H9 (cell line): ENCODE measurements at regions not wholly inside any gene's neighbourhood (a gene's known extent, or its start where the extent isn't known, plus 50 kb on each side); places are given as distances from the start of the nearest gene placed in this dataset.

Experiments
- DNase-seq: peaks from one replicate; pipeline ENCODE4 v3.0.0-alpha.2; 2017
- H2AFZ ChIP-seq: one replicate; pipeline ENCODE4 v1.6.1; 2013; ENCODE audit warnings: mild to moderate bottlenecking, low read length, control low read depth, moderate library complexity
- H2AK5ac ChIP-seq: 2 replicates; pipeline ENCODE4 v1.6.1; 2013; ENCODE audit warnings: low read length, control low read depth, mixed read lengths; ENCODE audit not compliant: insufficient read length
- H2BK120ac ChIP-seq: one replicate; pipeline ENCODE4 v1.6.1; 2013; ENCODE audit warnings: low read depth, mild to moderate bottlenecking, low read length, control low read depth, inconsistent platforms; ENCODE audit not compliant: poor library complexity, severe bottlenecking
- H2BK12ac ChIP-seq: 2 replicates; pipeline ENCODE4 v1.6.1; 2013; ENCODE audit warnings: low read length, control low read depth, mixed read lengths, low read depth; ENCODE audit not compliant: insufficient read length
- H2BK15ac ChIP-seq: 2 replicates; pipeline ENCODE4 v1.6.1; 2013; ENCODE audit warnings: low read depth, low read length, control low read depth
- H2BK20ac ChIP-seq: one replicate; pipeline ENCODE4 v1.6.1; 2013; ENCODE audit warnings: low read depth, mild to moderate bottlenecking, low read length, control low read depth, inconsistent platforms; ENCODE audit not compliant: poor library complexity, severe bottlenecking
- H2BK5ac ChIP-seq: 2 replicates; pipeline ENCODE4 v1.6.1; 2013; ENCODE audit warnings: low read length, control low read depth, mixed read lengths; ENCODE audit not compliant: insufficient read length
- H3K14ac ChIP-seq: 2 replicates; pipeline ENCODE4 v1.6.1; 2013; ENCODE audit warnings: low read length, control low read depth; ENCODE audit not compliant: insufficient read depth
- H3K18ac ChIP-seq: 2 replicates; pipeline ENCODE4 v1.6.1; 2013; ENCODE audit warnings: low read depth, mild to moderate bottlenecking, mixed read lengths, low read length, control low read depth; ENCODE audit not compliant: insufficient read length
- H3K23ac ChIP-seq: 2 replicates; pipeline ENCODE4 v1.6.1; 2013; ENCODE audit warnings: low read length, control low read depth, mixed read lengths, low read depth; ENCODE audit not compliant: insufficient read length
- H3K23me2 ChIP-seq: 2 replicates; pipeline ENCODE4 v1.6.1; 2013; ENCODE audit warnings: low read depth, mild to moderate bottlenecking, mixed read lengths, low read length, control low read depth; ENCODE audit not compliant: insufficient read length, poor library complexity, severe bottlenecking
- H3K27ac ChIP-seq: 2 replicates; pipeline ENCODE4 v1.5.1; 2013; ENCODE audit warnings: low read length, control low read depth, mixed read lengths, low read depth; ENCODE audit not compliant: insufficient read length
- H3K27me3 ChIP-seq: 2 replicates; pipeline ENCODE4 v1.6.1; 2013; ENCODE audit warnings: low read length, control low read depth, inconsistent platforms; ENCODE audit not compliant: insufficient read depth
- H3K4ac ChIP-seq: 2 replicates; pipeline ENCODE4 v1.6.1; 2013; ENCODE audit warnings: low read depth, mild to moderate bottlenecking, control low read depth, inconsistent platforms, low read length, moderate library complexity
- H3K4me1 ChIP-seq: 2 replicates; pipeline ENCODE4 v1.6.1; 2013; ENCODE audit warnings: low read length, control low read depth, inconsistent platforms; ENCODE audit not compliant: insufficient read depth
- H3K4me2 ChIP-seq: 2 replicates; pipeline ENCODE4 v1.6.1; 2013; ENCODE audit warnings: low read length, control low read depth, mixed read lengths; ENCODE audit not compliant: insufficient read length, insufficient read depth
- H3K56ac ChIP-seq: 2 replicates; pipeline ENCODE4 v1.6.1; 2013; ENCODE audit warnings: low read depth, mild to moderate bottlenecking, mixed read lengths, low read length, control low read depth; ENCODE audit not compliant: insufficient read length
- H3K79me1 ChIP-seq: 2 replicates; pipeline ENCODE4 v1.6.1; 2013; ENCODE audit warnings: low read depth, mild to moderate bottlenecking, moderate library complexity, low read length, control low read depth, inconsistent platforms; ENCODE audit not compliant: insufficient read depth, poor library complexity, severe bottlenecking
- H3K79me2 ChIP-seq: 2 replicates; pipeline ENCODE4 v1.6.1; 2013; ENCODE audit warnings: low read length, control low read depth, inconsistent platforms; ENCODE audit not compliant: insufficient read depth
- H3K9ac ChIP-seq: 2 replicates; pipeline ENCODE4 v1.6.1; 2013; ENCODE audit warnings: low read length, control low read depth, mixed read lengths; ENCODE audit not compliant: insufficient read length; ENCODE audit errors: extremely low read depth
- H3K9me3 ChIP-seq: one replicate; pipeline ENCODE4 v1.6.1; 2013; ENCODE audit warnings: low read depth, low read length, inconsistent platforms; ENCODE audit not compliant: control insufficient read depth
- H3T11ph ChIP-seq: one replicate; pipeline ENCODE4 v1.6.1; 2013; ENCODE audit warnings: mild to moderate bottlenecking, low read length, control low read depth, inconsistent platforms
- H4K20me1 ChIP-seq: one replicate; pipeline ENCODE4 v1.6.1; 2013; ENCODE audit not compliant: control insufficient read depth, insufficient read length, insufficient read depth
- H4K5ac ChIP-seq: 2 replicates; pipeline ENCODE4 v1.6.1; 2013; ENCODE audit warnings: low read depth, mild to moderate bottlenecking, mixed read lengths, low read length, control low read depth; ENCODE audit not compliant: insufficient read length
- H4K8ac ChIP-seq: replicated peaks from 2 replicates; pipeline ENCODE4 v1.6.1; 2013; ENCODE audit warnings: low read length, control low read depth, mixed read lengths, low read depth; ENCODE audit not compliant: insufficient read length
- H4K91ac ChIP-seq: 2 replicates; pipeline ENCODE4 v1.6.1; 2013; ENCODE audit warnings: low read depth, mild to moderate bottlenecking, moderate library complexity, mixed read lengths, low read length, control low read depth; ENCODE audit not compliant: insufficient read length
- H3K27ac Mint-ChIP-seq, 3 experiments: 2 replicates in 2 of 3; 3 replicates in 1 of 3; pipeline ENCODE4 v1.8.0; 2020 to 2021; ENCODE audit warnings: mixed read lengths in 3 of 3, mild to moderate bottlenecking in 1 of 3, moderate library complexity in 1 of 3
- H3K27me3 Mint-ChIP-seq: 2 replicates; pipeline ENCODE4 v1.8.0; 2021; ENCODE audit warnings: low read depth, mild to moderate bottlenecking, moderate library complexity, mixed read lengths
- H3K36me3 Mint-ChIP-seq, 3 experiments: 2 replicates in 2 of 3; 3 replicates in 1 of 3; pipeline ENCODE4 v1.8.0; 2020 to 2021; ENCODE audit warnings: low read depth in 3 of 3, mixed read lengths in 3 of 3; ENCODE audit not compliant: insufficient read depth in 1 of 3
- H3K4me1 Mint-ChIP-seq, 2 experiments: 2 replicates each; pipeline ENCODE4 v1.8.0; 2020; ENCODE audit warnings: mixed read lengths in 2 of 2
- H3K4me3 Mint-ChIP-seq, 2 experiments: 2 replicates in 1 of 2; 3 replicates in 1 of 2; pipeline ENCODE4 v1.8.0; 2020 to 2021; ENCODE audit warnings: mild to moderate bottlenecking in 2 of 2, mixed read lengths in 2 of 2, moderate library complexity in 1 of 2
- H3K9me3 Mint-ChIP-seq, 2 experiments: 2 replicates in 1 of 2; 3 replicates in 1 of 2; pipeline ENCODE4 v1.8.0; 2020; ENCODE audit warnings: mild to moderate bottlenecking in 2 of 2, mixed read lengths in 2 of 2, moderate library complexity in 1 of 2
- CTCF ChIP-seq: fragments of 200-600 bp; sonication (generic); conservative IDR thresholded peaks from 3 replicates; pipeline ENCODE4 v1.8.0; 2021; ENCODE audit warnings: antibody characterized with exemption, mild to moderate bottlenecking
- WGBS: extraction: QIAGEN DNeasy Blood & Tissue Kit; methylation state at CpG from one replicate; pipeline ENCODE4 v1.1.7; 2013; ENCODE audit warnings: missing lambda C conversion rate, low lambda C conversion rate, mixed read lengths; ENCODE audit not compliant: insufficient read length; ENCODE audit errors: extremely low coverage; 5-methylcytosine and 5-hydroxymethylcytosine counted together

GRCh38 chr11:32273931-32274330 is 161.4 kb downstream of the WT1 start:
- H3K4me1 Mint-ChIP-seq = peaks cover 0 to 4% of the 10 kb centered on the region in 2 experiments; a peak in 1 of 4 replicates
- Histone ChIP-seq H4K91ac (no peak overlapping the region), H2BK120ac (no peak overlapping the region), H4K8ac (no peak overlapping the region), H3K9me3 (no peaks in the 10 kb centered on the region), H3K4me1 (no peaks in the 10 kb centered on the region), H3K18ac (no peak overlapping the region), H3K79me1 (no peaks in the 10 kb centered on the region), H4K20me1 (no peaks in the 10 kb centered on the region), H2BK15ac (no peak overlapping the region), H2BK5ac (no peak overlapping the region), H2BK20ac (no peak overlapping the region), H4K5ac (no peak overlapping the region), H3K27ac (no peak overlapping the region), H2AK5ac (no peak overlapping the region), H2BK12ac (no peak overlapping the region), H3T11ph (no peak overlapping the region), H3K79me2 (no peaks in the 10 kb centered on the region), H3K4me2 (no peak overlapping the region), H3K14ac (no peak overlapping the region), H3K4ac (no peak overlapping the region), H3K27me3 (no peaks in the 10 kb centered on the region), H3K56ac (no peak overlapping the region), H3K23me2 (no peaks in the 10 kb centered on the region), H3K23ac (no peak overlapping the region), H3K9ac (no peak overlapping the region), H2AFZ (no peak overlapping the region)
- TF ChIP-seq CTCF = no peak
- DNase-seq = no peak
- H3K36me3 Mint-ChIP-seq = no peaks in the 10 kb centered on the region
- no peaks in the 10 kb centered on the region for H3K9me3 Mint-ChIP-seq
- no peak overlapping the region for H3K4me3 Mint-ChIP-seq
- no CpG with 5 or more reads among the region's 4 CpGs for WGBS
- peaks cover 2% of the 10 kb centered on the region; the same call in 1 of the 2 replicates for H3K27me3 Mint-ChIP-seq
- no peak overlapping the region for H3K27ac Mint-ChIP-seq
